IMR-90 (cell line): ENCODE measurements at regions not wholly inside any gene's neighbourhood (a gene's known extent, or its start where the extent isn't known, plus 50 kb on each side); places are given as distances from the start of the nearest gene placed in this dataset.

ENCODE experiments used
- ATAC-seq: fragments of 200-7000 bp; cut with Tn5 transposase; 2 replicates; pipeline ENCODE4 v1.9.1; 2020; ENCODE audit warnings: low read depth, mild to moderate bottlenecking, moderate library complexity
- BruUV-seq: library from RNA; stranded (reverse); fragments of 400-500 nt; replicated peaks from 2 replicates; lab custom pipeline; 2021; lab: Mats Ljungman, UMichigan
- CTCF ChIA-PET: fragments of 300-600 bp; formaldehyde crosslinking; extraction: SDS; loops from one replicate; lab custom pipeline; 2021; ENCODE audit warnings: antibody characterized with exemption; lab: Yijun Ruan, JAX
- POLR2A ChIA-PET: fragments of 300-600 bp; sonication (Branson Sonifier 250); formaldehyde crosslinking; loops from one replicate; lab custom pipeline; 2022; ENCODE audit warnings: antibody characterized with exemption; ENCODE audit not compliant: unreplicated experiment; lab: Charles Lee
- DNase-seq: peaks from one replicate; pipeline ENCODE4 v3.0.0; 2013
- H2AFZ ChIP-seq: replicated peaks from 2 replicates; pipeline ENCODE3; 2013; ENCODE audit warnings: low read length, mild to moderate bottlenecking; ENCODE audit not compliant: poor library complexity
- H2AK5ac ChIP-seq: 2 replicates; pipeline ENCODE4 v1.6.1; 2013; ENCODE audit warnings: low read depth, low read length, inconsistent platforms
- H2AK9ac ChIP-seq: replicated peaks from 2 replicates; pipeline ENCODE3; 2013; ENCODE audit warnings: mild to moderate bottlenecking, low read depth, low read length, moderate library complexity; ENCODE audit not compliant: poor library complexity
- H2BK120ac ChIP-seq: 2 replicates; pipeline ENCODE4 v1.6.1; 2013; ENCODE audit warnings: low read depth, low read length, inconsistent platforms
- H2BK15ac ChIP-seq: 3 replicates; pipeline ENCODE4 v1.6.1; 2013; ENCODE audit warnings: low read depth, low read length, inconsistent platforms
- H2BK20ac ChIP-seq: 2 replicates; pipeline ENCODE4 v1.6.1; 2013; ENCODE audit warnings: low read depth, mild to moderate bottlenecking, inconsistent platforms, low read length, moderate library complexity
- H2BK5ac ChIP-seq: 2 replicates; pipeline ENCODE4 v1.6.1; 2013; ENCODE audit warnings: mild to moderate bottlenecking, low read depth, low read length, inconsistent platforms; ENCODE audit not compliant: poor library complexity, severe bottlenecking
- H3K14ac ChIP-seq: replicated peaks from 2 replicates; pipeline ENCODE4 v1.6.1; 2013; ENCODE audit warnings: low read depth, low read length, inconsistent platforms
- H3K18ac ChIP-seq: 2 replicates; pipeline ENCODE4 v1.6.1; 2013; ENCODE audit warnings: low read depth, low read length, control low read depth
- H3K23ac ChIP-seq: 2 replicates; pipeline ENCODE4 v1.6.1; 2013; ENCODE audit warnings: low read depth, low read length, inconsistent platforms
- H3K27ac ChIP-seq: 2 replicates; pipeline ENCODE4 v1.5.1; 2013; ENCODE audit warnings: mild to moderate bottlenecking, control low read depth, low read length; ENCODE audit not compliant: insufficient read depth
- H3K27me3 ChIP-seq: 2 replicates; pipeline ENCODE4 v1.6.1; 2013; ENCODE audit warnings: low read length; ENCODE audit not compliant: control insufficient read depth, insufficient read depth
- H3K36me3 ChIP-seq: 2 replicates; pipeline ENCODE4 v1.6.1; 2013; ENCODE audit warnings: low read length, mixed read lengths; ENCODE audit not compliant: control insufficient read depth, insufficient read depth
- H3K4ac ChIP-seq: 2 replicates; pipeline ENCODE4 v1.6.1; 2013; ENCODE audit warnings: low read depth, low read length, inconsistent platforms
- H3K4me1 ChIP-seq: 2 replicates; pipeline ENCODE4 v1.6.1; 2013; ENCODE audit warnings: low read length, mixed read lengths; ENCODE audit not compliant: control insufficient read depth, insufficient read depth
- H3K4me2 ChIP-seq: 2 replicates; pipeline ENCODE4 v1.6.1; 2013; ENCODE audit warnings: low read depth, mild to moderate bottlenecking, control low read depth, low read length, moderate library complexity
- H3K4me3 ChIP-seq: 2 replicates; pipeline ENCODE4 v1.5.1; 2013; ENCODE audit warnings: low read depth, mild to moderate bottlenecking, control low read depth, low read length, moderate library complexity; ENCODE audit not compliant: insufficient read depth
- H3K56ac ChIP-seq: 2 replicates; pipeline ENCODE4 v1.6.1; 2013; ENCODE audit warnings: low read length, inconsistent platforms; ENCODE audit not compliant: insufficient read depth; ENCODE audit errors: extremely low read depth
- H3K79me1 ChIP-seq, 2 experiments: 2 replicates each; pipeline ENCODE4 v1.6.1; 2013; ENCODE audit warnings: low read length in 2 of 2, inconsistent platforms in 1 of 2, low read depth in 1 of 2
- H3K9ac ChIP-seq: 2 replicates; pipeline ENCODE4 v1.6.1; 2013; ENCODE audit warnings: low read depth, low read length, control low read depth
- H3K9me1 ChIP-seq: 2 replicates; pipeline ENCODE4 v1.6.1; 2013; ENCODE audit warnings: low read length, inconsistent platforms; ENCODE audit not compliant: insufficient read depth
- H3K9me3 ChIP-seq: 2 replicates; pipeline ENCODE4 v1.6.1; 2013; ENCODE audit warnings: low read length; ENCODE audit not compliant: control insufficient read depth, insufficient read depth
- H4K20me1 ChIP-seq: 2 replicates; pipeline ENCODE4 v1.6.1; 2013; ENCODE audit warnings: low read length, inconsistent platforms; ENCODE audit not compliant: insufficient read depth
- H4K5ac ChIP-seq: 2 replicates; pipeline ENCODE4 v1.6.1; 2013; ENCODE audit warnings: mild to moderate bottlenecking, low read depth, low read length, control low read depth
- H4K8ac ChIP-seq, 2 experiments: 2 replicates each; pipeline ENCODE4 v1.6.1; 2013; ENCODE audit warnings: low read depth in 2 of 2, low read length in 2 of 2, control low read depth in 1 of 2, inconsistent platforms in 1 of 2
- H4K91ac ChIP-seq: 2 replicates; pipeline ENCODE4 v1.6.1; 2013; ENCODE audit warnings: low read depth, low read length, inconsistent platforms; ENCODE audit not compliant: insufficient read depth
- BHLHE40 ChIP-seq: fragments of 150-350 bp; IDR thresholded peaks from 2 replicates; pipeline ENCODE4 v1.6.1; 2016; ENCODE audit warnings: mild to moderate bottlenecking, low read depth, low read length
- CEBPB ChIP-seq: IDR thresholded peaks from 2 replicates; pipeline ENCODE4 v1.6.1; 2012; ENCODE audit warnings: low read depth, low read length, improper control_type of control experiment
- CHD1 ChIP-seq: IDR thresholded peaks from 2 replicates; pipeline ENCODE4 v1.6.1; 2012; ENCODE audit warnings: low read depth, low read length, improper control_type of control experiment
- CTCF ChIP-seq: conservative IDR thresholded peaks from 2 replicates; pipeline ENCODE4 v1.5.1; 2012; ENCODE audit warnings: mild to moderate bottlenecking, low read depth, low read length, improper control_type of control experiment
- ELK1 ChIP-seq: fragments of 150-350 bp; IDR thresholded peaks from 2 replicates; pipeline ENCODE4 v1.6.1; 2016; ENCODE audit warnings: low read depth, mild to moderate bottlenecking, low read length, moderate library complexity, borderline replicate concordance
- FOS ChIP-seq: fragments of 150-350 bp; IDR thresholded peaks from 2 replicates; pipeline ENCODE4 v1.6.1; 2016; ENCODE audit warnings: low read depth, low read length
- MAFK ChIP-seq: IDR thresholded peaks from 2 replicates; pipeline ENCODE4 v1.6.1; 2012; ENCODE audit warnings: low read depth, low read length, improper control_type of control experiment
- MAZ ChIP-seq: IDR thresholded peaks from 2 replicates; pipeline ENCODE4 v1.6.1; 2012; ENCODE audit warnings: low read depth, mild to moderate bottlenecking, low read length, improper control_type of control experiment, moderate library complexity, borderline replicate concordance
- MXI1 ChIP-seq: IDR thresholded peaks from 2 replicates; pipeline ENCODE4 v1.6.1; 2012; ENCODE audit warnings: low read depth, mild to moderate bottlenecking, low read length, moderate library complexity, borderline replicate concordance
- NFE2L2 ChIP-seq: fragments of 150-350 bp; IDR thresholded peaks from 2 replicates; pipeline ENCODE4 v1.6.1; 2016; ENCODE audit warnings: low read depth, mild to moderate bottlenecking, low read length
- POLR2A ChIP-seq: IDR thresholded peaks from 2 replicates; pipeline ENCODE4 v1.6.1; 2012; ENCODE audit warnings: mild to moderate bottlenecking, low read depth, low read length
- RAD21 ChIP-seq: IDR thresholded peaks from 2 replicates; pipeline ENCODE4 v1.6.1; 2012; ENCODE audit warnings: low read length, improper control_type of control experiment
- RCOR1 ChIP-seq: IDR thresholded peaks from 2 replicates; pipeline ENCODE4 v1.6.1; 2012; ENCODE audit warnings: mild to moderate bottlenecking, low read length, improper control_type of control experiment; ENCODE audit not compliant: insufficient replicate concordance
- RFX5 ChIP-seq: IDR thresholded peaks from 2 replicates; pipeline ENCODE4 v1.8.0; 2012; ENCODE audit warnings: low read depth, mild to moderate bottlenecking, low read length, moderate library complexity
- SMC3 ChIP-seq: fragments of 150-350 bp; IDR thresholded peaks from 2 replicates; pipeline ENCODE4 v1.6.1; 2016; ENCODE audit warnings: low read depth, mild to moderate bottlenecking, antibody characterized with exemption, low read length, moderate library complexity
- USF2 ChIP-seq: fragments of 150-350 bp; IDR thresholded peaks from 2 replicates; pipeline ENCODE4 v1.6.1; 2017; ENCODE audit warnings: mild to moderate bottlenecking, antibody characterized with exemption, low read length, low read depth
- WGBS, 2 experiments: methylation state at CpG; one replicate each; pipeline versions ENCODE4 v1.1.5 to v1.1.7; 2013; ENCODE audit warnings: missing lambda C conversion rate in 2 of 2; ENCODE audit not compliant: insufficient read length in 1 of 2; ENCODE audit errors: extremely low coverage in 2 of 2; 5-methylcytosine and 5-hydroxymethylcytosine counted together
- dilution Hi-C: fragments of 300-500 bp; cut with HindIII; formaldehyde crosslinking; loops from one replicate; pipeline ENCODE4 v1.14.3; 2018; ENCODE audit warnings: low sequenced_read_pairs; ENCODE audit not compliant: unreplicated experiment
- in situ Hi-C: fragments of 300-500 bp; cut with MboI; formaldehyde crosslinking; loops from 3 replicates; pipeline ENCODE4 v1.14.3; 2019; ENCODE audit warnings: low sequenced_read_pairs, inconsistent platforms, mixed read lengths
- intact Hi-C: fragments of 100-400 bp; cut with micrococcal nuclease; formaldehyde crosslinking; loops from 2 replicates; pipeline ENCODE4 v1.10.0; 2022

GRCh38 chr2:4188561-4188960 lies 485.2 kb downstream of the DCDC2C start:
- no peak for ATAC-seq
- no peak for DNase-seq
- BruUV-seq: no TSS peak

More at GRCh38 chr2:4188561-4188960, 485.2 kb downstream of the DCDC2C start:
- Histone ChIP-seq H3K18ac (no peak overlapping the region), H3K36me3 (no peaks in the 10 kb centered on the region), H3K4me3 (no peak overlapping the region), H2BK15ac (no peak overlapping the region), H3K27ac (no peak overlapping the region), H4K91ac (no peak overlapping the region), H3K9me1 (no peaks in the 10 kb centered on the region), H2AK9ac (no peak overlapping the region), H3K56ac (no peak overlapping the region), H2AK5ac (no peak overlapping the region), H2BK20ac (no peak overlapping the region), H3K79me1 (no peaks in the 10 kb centered on the region), H2AFZ (no peak overlapping the region), H3K4me1 (no peaks in the 10 kb centered on the region), H3K9me3 (peaks cover 17% of the 10 kb centered on the region), H3K4ac (no peak overlapping the region), H3K23ac (no peak overlapping the region), H4K8ac (no peak overlapping the region), H3K27me3 (no peaks in the 10 kb centered on the region), H3K14ac (no peak overlapping the region), H2BK120ac (no peak overlapping the region), H3K4me2 (no peak overlapping the region), H4K5ac (no peak overlapping the region), H3K9ac (no peak overlapping the region), H2BK5ac (no peak overlapping the region), H4K20me1 (no peaks in the 10 kb centered on the region)
- intact Hi-C loops (no loop called here), dilution Hi-C loops (no loop called here), in situ Hi-C loops (no loop called here)
- TF ChIP-seq FOS: no peak
- TF ChIP-seq CEBPB: no peak
- TF ChIP-seq RCOR1: no peak
- TF ChIP-seq USF2: no peak
- TF ChIP-seq CTCF: no peak
- no peak for TF ChIP-seq RFX5
- TF ChIP-seq BHLHE40: no peak
- TF ChIP-seq MAFK: no peak
- TF ChIP-seq NFE2L2: no peak
- no peak for TF ChIP-seq MAZ
- no peak for TF ChIP-seq CHD1
- TF ChIP-seq MXI1: no peak
- no peak for TF ChIP-seq POLR2A
- no peak for TF ChIP-seq RAD21
- no peak for TF ChIP-seq SMC3
- no peak for TF ChIP-seq ELK1
- WGBS, 2 experiments: no CpG with 5 or more reads among the region's 2 CpGs
- ChIA-PET CTCF (no interaction called here), POLR2A (no interaction called here)
